ENCODE measurements at regions not wholly inside any gene's neighbourhood (a gene's known extent, or its start where the extent isn't known, plus 50 kb on each side); places are given as distances from the start of the nearest gene placed in this dataset.

GRCh38 chr2:200109421-200109820 is 154.0 kb downstream of the MAIP1 start:
- TF ChIP-seq CTCF (IDR thresholded peaks at IDR 0.05) (no peak), POLR2A (IDR thresholded peaks at IDR 0.05) (no peak)
